Psoas muscle (tissue), 7 donors: ENCODE measurements at regions not wholly inside any gene's neighbourhood (a gene's known extent, or its start where the extent isn't known, plus 50 kb on each side); places are given as distances from the start of the nearest gene placed in this dataset.
A peak's percentile ranks its signal among the peaks of the same experiment; 100 is the strongest.
"Not testable (repeated sequence)": the region's sequence is repeated elsewhere in the genome, so short reads cannot be mapped to it uniquely, and the experiment has no call there.

ENCODE experiments used
- ATAC-seq, 4 donors: fragments of 200-7000 bp; cut with Tn5 transposase; one replicate each; pipeline ENCODE4 v1.9.1; 2020; ENCODE audit warnings: moderate library complexity in 3 of 4, mild to moderate bottlenecking in 2 of 4
- DNase-seq, 2 donors: peaks; one replicate each; pipeline ENCODE4 v3.0.0-alpha.2; 2020
- H3K27ac ChIP-seq: fragments of 200-600 bp; one replicate; pipeline ENCODE4 v1.8.0; 2022
- H3K27me3 ChIP-seq, 3 donors: fragments of 200-600 bp in 1 of 3; one replicate each; pipeline versions ENCODE4 v1.6.1 to v1.8.0; 2013 to 2022; ENCODE audit warnings: low read length in 2 of 3, mild to moderate bottlenecking in 2 of 3, moderate library complexity in 1 of 3; ENCODE audit not compliant: insufficient read depth in 3 of 3
- H3K36me3 ChIP-seq, 2 donors: fragments of 200-600 bp in 1 of 2; one replicate each; pipeline versions ENCODE4 v1.6.1 to v1.8.0; 2013 to 2022; ENCODE audit warnings: low read depth in 1 of 2, mild to moderate bottlenecking in 1 of 2, moderate library complexity in 1 of 2; ENCODE audit not compliant: insufficient read depth in 1 of 2
- H3K4me1 ChIP-seq: fragments of 200-600 bp; one replicate; pipeline ENCODE4 v1.8.0; 2022
- H3K4me3 ChIP-seq: fragments of 200-600 bp; one replicate; pipeline ENCODE4 v1.8.0; 2022; ENCODE audit warnings: mild to moderate bottlenecking
- H3K9me3 ChIP-seq: fragments of 200-600 bp; one replicate; pipeline ENCODE4 v1.8.0; 2022
- CTCF ChIP-seq: fragments of 200-600 bp; IDR thresholded peaks from one replicate; pipeline ENCODE4 v1.8.0; 2022; ENCODE audit warnings: antibody characterized with exemption
- WGBS, 3 donors: extraction: QIAGEN DNeasy Blood & Tissue Kit; methylation state at CpG; one replicate each; pipeline versions ENCODE4 v1.1.6 to v1.1.7; 2013; 5-methylcytosine and 5-hydroxymethylcytosine counted together
- intact Hi-C, 2 donors: fragments of 100-400 bp; cut with DNase I; formaldehyde crosslinking; loops; one replicate each; pipeline versions ENCODE4 v1.11.0 to v1.14.2; 2022
- donor health status: healthy with polysubstance abuse.
- donor health status: DM: no; HTN: no; CAD: no; lungs with moderate emphysema.
- donor health status: Bipolar disorder and iron deficiency.
- donor health status: healthy.
- donor health status: DM: yes; HTN: yes; CAD: no.
- donor health status: DM: no; HTN: no; CAD: no.
- donor health status: DM: yes; HTN: yes; CAD: no.

GRCh38 chr9:104195142-104195541, 101.0 kb downstream of the SMC2 start:
- H3K4me3 ChIP-seq, DNase-seq, H3K9me3 ChIP-seq, H3K27ac ChIP-seq, H3K4me1 ChIP-seq, intact Hi-C loops, ATAC-seq, H3K36me3 ChIP-seq, H3K27me3 ChIP-seq: not testable (repeated sequence)
- WGBS, 3 donors = 81 to 88% (median 87%) methylated on average over 5 of the region's 5 CpGs

GRCh38 chr9:104200456-104200994, 106.4 kb downstream of the SMC2 start:
- TF ChIP-seq CTCF = no peak
- WGBS, 3 donors = 92% methylated on average over 27 to 28 of the region's 28 CpGs
- intact Hi-C loops = no loop called here

GRCh38 chr9:104206766-104207165, 112.7 kb downstream of the SMC2 start:
- H3K27ac ChIP-seq = no peak overlapping the region
- H3K27me3 ChIP-seq = no peaks in the 10 kb centered on the region
- DNase-seq = no peak
- H3K4me1 ChIP-seq = no peaks in the 10 kb centered on the region
- no peaks in the 10 kb centered on the region for H3K9me3 ChIP-seq
- 75 to 83% (median 80%) methylated on average over 3 of the region's 3 CpGs for WGBS, 3 donors
- ATAC-seq = no peak
- intact Hi-C loops = no loop called here
- H3K4me3 ChIP-seq = no peak overlapping the region
- no peaks in the 10 kb centered on the region for H3K36me3 ChIP-seq
- TF ChIP-seq CTCF = no peak

More at GRCh38 chr9:104200456-104200994, 106.4 kb downstream of the SMC2 start:
- no peaks in the 10 kb centered on the region for H3K9me3 ChIP-seq
- no peaks in the 10 kb centered on the region for H3K36me3 ChIP-seq
- DNase-seq (peak in 1 of 2 donors; percentile 43), ATAC-seq (no peak)
- no peak overlapping the region for H3K27ac ChIP-seq
- no peak overlapping the region for H3K4me3 ChIP-seq
- no peaks in the 10 kb centered on the region for H3K27me3 ChIP-seq
- no peaks in the 10 kb centered on the region for H3K4me1 ChIP-seq

- Histone ChIP-seq H3K27ac (no peak overlapping the region), H3K36me3 (no peaks in the 10 kb centered on the region), H3K4me1 (no peaks in the 10 kb centered on the region), H3K4me3 (no peak overlapping the region), H3K27me3 (no peaks in the 10 kb centered on the region), H3K9me3 (no peaks in the 10 kb centered on the region)
- intact Hi-C loops = no loop called here
- no peak for TF ChIP-seq CTCF
- DNase-seq = no peak
- no peak for ATAC-seq
- 74 to 77% (median 76%) methylated on average over 9 of the region's 9 CpGs for WGBS, 3 donors
Observed at GRCh38 chr9:104209387-104209786, 115.3 kb downstream of the SMC2 start.

GRCh38 chr9:104227108-104227507, 133.0 kb downstream of the SMC2 start:
- no peaks in the 10 kb centered on the region for H3K4me1 ChIP-seq
- H3K9me3 ChIP-seq = no peaks in the 10 kb centered on the region
- 67 to 73% (median 73%) methylated on average over 1 of the region's 1 CpG for WGBS, 3 donors
- no peak overlapping the region for H3K27ac ChIP-seq
- no peak for DNase-seq
- H3K36me3 ChIP-seq = no peaks in the 10 kb centered on the region
- H3K27me3 ChIP-seq = no peaks in the 10 kb centered on the region
- TF ChIP-seq CTCF = no peak
- no peak overlapping the region for H3K4me3 ChIP-seq
- ATAC-seq = no peak
- intact Hi-C loops = no loop called here
